LoVo (cell line): ENCODE measurements at regions not wholly inside any gene's neighbourhood (a gene's known extent, or its start where the extent isn't known, plus 50 kb on each side); places are given as distances from the start of the nearest gene placed in this dataset.
A peak's percentile ranks its signal among the peaks of the same experiment; 100 is the strongest.
"Not testable (repeated sequence)": the region's sequence is repeated elsewhere in the genome, so short reads cannot be mapped to it uniquely, and the experiment has no call there.

Source experiments
- DNase-seq: peaks from one replicate; pipeline ENCODE4 v3.0.0-alpha.2; 2016; ENCODE audit warnings: low spot score

- no peak for DNase-seq
These were observed 84.9 kb upstream of the NRN1 start for GRCh38 chr6:6091608-6092002.

- no peak for DNase-seq
These were observed 84.3 kb upstream of the NRN1 start for GRCh38 chr6:6090861-6091607.

GRCh38 chr6:6085928-6086668 lies 79.4 kb upstream of the NRN1 start:
- DNase-seq = no peak

- DNase-seq = no peak
These were observed 74.2 kb upstream of the NRN1 start for GRCh38 chr6:6080975-6081374.

GRCh38 chr6:6074190-6074589 lies 67.5 kb upstream of the NRN1 start:
- DNase-seq = no peak

GRCh38 chr6:6068157-6068556 lies 61.4 kb upstream of the NRN1 start:
- DNase-seq = not testable (repeated sequence)

GRCh38 chr6:6058054-6058444 lies 51.3 kb upstream of the NRN1 start:
- no peak for DNase-seq

GRCh38 chr6:6057442-6058053 lies 50.8 kb upstream of the NRN1 start:
- DNase-seq = peak; percentile 64
